Thyroid gland (tissue), 4 donors: ENCODE measurements at regions not wholly inside any gene's neighbourhood (a gene's known extent, or its start where the extent isn't known, plus 50 kb on each side); places are given as distances from the start of the nearest gene placed in this dataset.

Experiments used
- DNase-seq, 2 donors: peaks; one replicate each; pipeline ENCODE4 v3.0.0-alpha.2; 2019
- H3K27ac ChIP-seq, 3 donors: fragments of 200-600 bp; sonication (generic); 1 replicate in 2 of 3; 2 replicates in 1 of 3; pipeline ENCODE4 v1.5.1; 2016 to 2019; ENCODE audit warnings: mild to moderate bottlenecking in 1 of 3, moderate library complexity in 1 of 3
- H3K27me3 ChIP-seq: fragments of 200-600 bp; sonication (generic); one replicate; pipeline ENCODE4 v1.5.1; 2019
- H3K36me3 ChIP-seq, 2 donors: fragments of 200-600 bp; sonication (generic); one replicate each; pipeline ENCODE4 v1.5.1; 2016 to 2019
- H3K4me1 ChIP-seq, 2 donors: fragments of 200-600 bp; sonication (generic); one replicate each; pipeline ENCODE4 v1.5.1; 2017 to 2019
- H3K4me3 ChIP-seq, 3 donors: fragments of 200-600 bp; sonication (generic); replicated peaks in 1 of 3; 1 replicate in 2 of 3; 2 replicates in 1 of 3; pipeline ENCODE4 v1.5.1; 2016; ENCODE audit warnings: mild to moderate bottlenecking in 1 of 3
- H3K9me3 ChIP-seq: fragments of 200-600 bp; sonication (generic); one replicate; pipeline ENCODE4 v1.5.1; 2017
- CTCF ChIP-seq, 6 experiments: fragments of 200-600 bp in 3 of 6; fragments of 450-650 bp in 3 of 6; sonication (generic) in 3 of 6; IDR thresholded peaks; one replicate each; pipeline ENCODE4 v1.5.1; 2016 to 2019; ENCODE audit warnings: antibody characterized with exemption in 6 of 6, mild to moderate bottlenecking in 2 of 6, inconsistent platforms in 1 of 6, moderate library complexity in 1 of 6
- POLR2A ChIP-seq, 2 donors: fragments of 450-650 bp; IDR thresholded peaks; one replicate each; pipeline ENCODE4 v1.6.1; 2017; ENCODE audit warnings: antibody characterized with exemption in 2 of 2, mild to moderate bottlenecking in 2 of 2, moderate library complexity in 1 of 2
- WGBS, 2 donors: methylation state at CpG; one replicate each; pipeline ENCODE4 v1.1.5; 2017; 5-methylcytosine and 5-hydroxymethylcytosine counted together
- intact Hi-C: fragments of 100-400 bp; cut with DNase I; formaldehyde crosslinking; loops from one replicate; pipeline ENCODE4 v1.15.1; 2023

- TF ChIP-seq CTCF (IDR thresholded peaks at IDR 0.05) (no peak), POLR2A (IDR thresholded peaks at IDR 0.05) (no peak)
- H3K9me3 ChIP-seq: no peaks in the 10 kb centered on the region
Measured at GRCh38 chr14:44804391-44804790, 157.4 kb downstream of the KLHL28 start.

GRCh38 chr14:44803239-44803905 lies 158.4 kb downstream of the KLHL28 start:
- Histone ChIP-seq H3K4me1 (no peaks in the 10 kb centered on the region), H3K4me3 (no peak overlapping the region), H3K36me3 (no peaks in the 10 kb centered on the region), H3K9me3 (no peaks in the 10 kb centered on the region), H3K27ac (no peak overlapping the region), H3K27me3 (no peaks in the 10 kb centered on the region)
- intact Hi-C loops: no loop called here
- WGBS, 2 donors: 60 to 61% methylated on average over 1 of the region's 1 CpG
- TF ChIP-seq POLR2A (IDR thresholded peaks at IDR 0.05) (no peak), CTCF (IDR thresholded peaks at IDR 0.05) (peak; percentile 47 to 83 (median 64))
- DNase-seq: no peak

More at GRCh38 chr14:44804391-44804790, 157.4 kb downstream of the KLHL28 start:
- DNase-seq: no peak
- intact Hi-C loops: no loop called here
- Histone ChIP-seq H3K4me1 (no peaks in the 10 kb centered on the region), H3K4me3 (no peak overlapping the region), H3K27me3 (no peaks in the 10 kb centered on the region), H3K27ac (no peak overlapping the region), H3K36me3 (no peaks in the 10 kb centered on the region)

DNA sequence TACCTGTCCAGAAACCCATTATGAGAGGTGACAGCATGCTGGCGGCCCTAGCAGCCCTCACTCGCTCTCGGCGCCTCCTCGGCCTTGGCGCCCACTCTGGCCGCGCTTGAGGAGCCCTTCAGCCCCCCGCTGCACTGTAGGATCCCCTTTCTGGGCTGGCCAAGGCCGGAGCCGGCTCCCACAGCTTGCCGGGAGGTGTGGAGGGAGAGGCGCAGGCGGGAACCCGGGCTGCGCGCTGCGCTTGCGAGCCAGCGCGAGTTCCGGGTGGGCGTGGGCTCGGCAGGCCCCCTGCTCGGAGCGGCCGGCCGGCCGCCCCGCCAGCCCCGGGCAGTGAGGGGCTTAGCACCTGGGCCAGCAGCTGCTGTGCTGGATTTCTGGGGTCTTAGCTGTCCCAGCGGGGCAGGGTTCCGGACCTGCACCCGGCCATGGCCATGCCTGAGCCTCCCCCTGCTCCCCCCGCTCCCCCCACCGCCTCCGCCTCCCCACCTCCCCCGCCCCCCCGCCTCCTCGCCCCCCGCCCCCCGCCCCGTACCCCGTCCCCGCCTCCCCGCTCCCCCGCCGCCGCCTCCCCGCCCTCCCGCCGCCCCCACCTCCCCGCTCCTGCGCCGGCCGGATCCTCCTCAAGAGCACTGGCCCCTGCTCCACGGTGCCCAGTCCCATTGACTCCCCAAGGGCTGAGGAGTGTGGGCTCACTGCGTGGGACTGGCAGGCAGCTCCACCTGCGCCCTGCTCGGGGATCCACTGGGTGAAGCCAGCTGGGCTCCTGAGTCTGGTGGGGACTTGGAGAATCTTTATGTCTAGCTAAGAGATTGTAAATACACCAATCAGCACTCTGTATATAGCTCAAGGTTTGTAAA lies 163.1 kb downstream of the KLHL28 start:
- no peaks in the 10 kb centered on the region for H3K9me3 ChIP-seq
- 81 to 89% methylated on average over 29 to 35 of the region's 60 CpGs for WGBS, 2 donors

DNA sequence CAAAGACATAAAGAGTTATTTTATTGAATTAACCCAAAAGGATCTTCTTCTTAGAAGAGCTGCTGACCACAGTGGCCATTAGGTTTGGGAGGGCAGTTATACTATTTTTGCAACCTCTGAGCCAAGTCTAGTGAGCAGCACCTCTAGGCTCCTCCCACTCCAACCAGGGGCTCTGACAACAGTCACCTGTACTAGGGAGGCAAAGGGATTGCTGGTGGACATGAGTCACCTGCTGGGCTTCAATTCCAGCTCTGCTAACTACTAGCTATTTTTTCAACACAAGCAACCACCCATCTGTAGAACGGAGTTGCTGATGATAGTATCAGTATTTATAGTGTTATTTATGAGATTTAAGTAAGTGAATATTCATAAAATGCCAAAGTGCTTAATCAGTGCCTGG lies 166.0 kb downstream of the KLHL28 start:
- intact Hi-C loops: no loop called here
- TF ChIP-seq POLR2A (IDR thresholded peaks at IDR 0.05): no peak
- TF ChIP-seq CTCF (IDR thresholded peaks at IDR 0.05): no peak
- H3K9me3 ChIP-seq: no peaks in the 10 kb centered on the region
- no peaks in the 10 kb centered on the region for H3K4me1 ChIP-seq
- DNase-seq: peak in 1 of 2 donors; percentile 33
- H3K27ac ChIP-seq: no peak overlapping the region
- no peaks in the 10 kb centered on the region for H3K36me3 ChIP-seq
- H3K27me3 ChIP-seq: no peaks in the 10 kb centered on the region
- 85 to 94% methylated on average over 1 of the region's 1 CpG for whole genome bisulfite sequencing, 2 donors
- H3K4me3 ChIP-seq: no peak overlapping the region

More for the DNA sequence above, 163.1 kb downstream of the KLHL28 start:
- H3K27ac ChIP-seq: no peak overlapping the region
- TF ChIP-seq CTCF (IDR thresholded peaks at IDR 0.05) (no peak), POLR2A (IDR thresholded peaks at IDR 0.05) (no peak)
- H3K4me1 ChIP-seq: no peaks in the 10 kb centered on the region
- intact Hi-C loops: no loop called here
- H3K27me3 ChIP-seq: no peaks in the 10 kb centered on the region
- H3K36me3 ChIP-seq: no peaks in the 10 kb centered on the region
- peak in 1 of 2 donors; percentile 18 for DNase-seq
- H3K4me3 ChIP-seq: no peak overlapping the region

GRCh38 chr14:44791730-44792129 lies 170.0 kb downstream of the KLHL28 start:
- 90 to 93% methylated on average over 3 of the region's 3 CpGs for WGBS, 2 donors
- intact Hi-C loops: no loop called here
- TF ChIP-seq CTCF (IDR thresholded peaks at IDR 0.05) (no peak), POLR2A (IDR thresholded peaks at IDR 0.05) (no peak)

More at GRCh38 chr14:44791730-44792129, 170.0 kb downstream of the KLHL28 start:
- no peaks in the 10 kb centered on the region for H3K4me1 ChIP-seq
- no peak for DNase-seq
- H3K27me3 ChIP-seq: no peaks in the 10 kb centered on the region
- H3K9me3 ChIP-seq: no peaks in the 10 kb centered on the region
- no peak overlapping the region for H3K27ac ChIP-seq
- no peaks in the 10 kb centered on the region for H3K36me3 ChIP-seq
- H3K4me3 ChIP-seq: no peak overlapping the region
